ENCODE measurements at regions not wholly inside any gene's neighbourhood (a gene's known extent, or its start where the extent isn't known, plus 50 kb on each side); places are given as distances from the start of the nearest gene placed in this dataset.

DNA sequence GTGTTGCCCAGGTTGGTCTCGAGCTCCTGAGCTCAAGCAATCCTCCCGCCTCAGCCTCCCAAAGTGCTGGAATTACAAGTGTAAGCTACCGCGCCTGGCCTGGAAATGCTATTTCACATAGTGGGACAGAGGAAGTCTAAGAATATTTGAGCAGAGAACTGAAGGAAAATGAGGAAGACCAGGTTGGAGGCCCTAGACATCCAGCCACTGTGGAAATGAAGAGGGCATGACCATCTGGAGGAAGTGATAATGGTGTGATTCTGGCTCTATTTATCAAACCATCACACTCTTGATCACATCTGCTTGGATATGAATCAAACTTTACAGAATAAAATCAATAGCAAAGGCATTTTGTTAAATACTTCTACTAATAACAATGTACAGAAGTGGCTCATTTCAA lies 65.9 kb upstream of the ARHGEF3 start:
- DNase-seq, result no peak
- Histone ChIP-seq H3K4me3 (ENCODE audit: low read length) (no peak overlapping the region), H2AFZ (ENCODE audit: low read length) (no peak overlapping the region), H3K9me3 (replicated peaks; ENCODE audit: insufficient read depth, low read length) (no peaks in the 10 kb centered on the region), H3K36me3 (replicated peaks; ENCODE audit: insufficient read depth, low read length) (no peaks in the 10 kb centered on the region), H3K9me2 (replicated peaks; ENCODE audit: insufficient read depth, low read length) (no peaks in the 10 kb centered on the region), H3K27me3 (replicated peaks; ENCODE audit: insufficient read depth, low read length) (no peaks in the 10 kb centered on the region), H3K27ac (ENCODE audit: low read length) (no peak overlapping the region), H3F3A (ENCODE audit: insufficient read depth, low read length) (no peaks in the 10 kb centered on the region), H3K4me1 (ENCODE audit: low read length) (no peaks in the 10 kb centered on the region), H3K4me2 (ENCODE audit: low read depth, low read length) (no peak overlapping the region), H4K20me1 (ENCODE audit: insufficient read depth, low read length) (no peaks in the 10 kb centered on the region), H3K79me2 (ENCODE audit: low read length) (no peaks in the 10 kb centered on the region), H3K9ac (ENCODE audit: low read length) (no peak overlapping the region)
- TF ChIP-seq EZH2 (optimal IDR thresholded peaks at IDR 0.05; ENCODE audit: low read depth, low read length), result no peak
- no peak for TF ChIP-seq CTCF (IDR thresholded peaks at IDR 0.05; ENCODE audit: low read length)
- TF ChIP-seq EZH2phosphoT487 (IDR thresholded peaks at IDR 0.05; ENCODE audit: low read length), result no peak

DNA sequence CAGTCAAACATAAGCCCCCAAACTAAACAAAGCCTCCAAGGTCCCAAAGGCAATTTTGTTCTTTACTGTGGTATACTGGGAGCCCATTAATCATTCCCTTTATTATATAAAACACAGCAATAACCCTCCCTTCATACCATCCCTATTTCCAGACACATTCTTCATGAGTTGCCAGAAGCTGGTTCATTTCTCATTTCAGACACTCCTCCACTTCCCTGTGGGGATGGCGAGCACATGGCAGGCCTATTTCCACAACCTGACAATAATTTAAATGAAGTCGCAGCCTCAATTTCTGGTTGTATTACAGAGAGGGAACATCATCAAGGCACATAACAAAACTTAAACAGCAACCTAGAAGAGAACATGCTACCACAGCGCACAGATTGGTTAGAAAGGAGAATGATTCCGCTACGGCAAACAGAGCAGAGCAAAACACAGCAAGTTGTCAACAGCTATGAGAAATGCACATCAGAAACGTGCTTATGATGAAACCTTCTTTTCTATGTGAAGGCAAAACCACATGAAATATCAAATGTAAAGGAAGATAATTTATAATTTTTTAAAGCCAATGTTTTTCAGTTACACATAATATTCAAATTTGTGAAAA lies 63.3 kb upstream of the ARHGEF3 start:
- no peak overlapping the region for H3K4me2 ChIP-seq (ENCODE audit: low read depth, low read length)
- H3K9ac ChIP-seq (ENCODE audit: low read length), result no peak overlapping the region
- TF ChIP-seq EZH2 (optimal IDR thresholded peaks at IDR 0.05; ENCODE audit: low read depth, low read length), result no peak
- TF ChIP-seq EZH2phosphoT487 (IDR thresholded peaks at IDR 0.05; ENCODE audit: low read length), result no peak
- no peak for TF ChIP-seq CTCF (IDR thresholded peaks at IDR 0.05; ENCODE audit: low read length)
- DNase-seq, result no peak
- H4K20me1 ChIP-seq (ENCODE audit: insufficient read depth, low read length), result no peaks in the 10 kb centered on the region
- H3K9me2 ChIP-seq (replicated peaks; ENCODE audit: insufficient read depth, low read length), result no peaks in the 10 kb centered on the region
- no peaks in the 10 kb centered on the region for H3K27me3 ChIP-seq (replicated peaks; ENCODE audit: insufficient read depth, low read length)
- no peak overlapping the region for H3K4me3 ChIP-seq (ENCODE audit: low read length)
- no peaks in the 10 kb centered on the region for H3F3A ChIP-seq (ENCODE audit: insufficient read depth, low read length)
- no peaks in the 10 kb centered on the region for H3K36me3 ChIP-seq (replicated peaks; ENCODE audit: insufficient read depth, low read length)
- no peak overlapping the region for H2AFZ ChIP-seq (ENCODE audit: low read length)
- no peaks in the 10 kb centered on the region for H3K4me1 ChIP-seq (ENCODE audit: low read length)
- H3K79me2 ChIP-seq (ENCODE audit: low read length), result no peaks in the 10 kb centered on the region
- no peak overlapping the region for H3K27ac ChIP-seq (ENCODE audit: low read length)
- H3K9me3 ChIP-seq (replicated peaks; ENCODE audit: insufficient read depth, low read length), result no peaks in the 10 kb centered on the region

GRCh38 chr3:56864090-56864489 lies 62.3 kb upstream of the ARHGEF3 start:
- no peaks in the 10 kb centered on the region for H3K27me3 ChIP-seq (replicated peaks; ENCODE audit: insufficient read depth, low read length)
- no peaks in the 10 kb centered on the region for H4K20me1 ChIP-seq (ENCODE audit: insufficient read depth, low read length)
- H2AFZ ChIP-seq (ENCODE audit: low read length), result no peak overlapping the region
- no peaks in the 10 kb centered on the region for H3K79me2 ChIP-seq (ENCODE audit: low read length)
- no peaks in the 10 kb centered on the region for H3K9me3 ChIP-seq (replicated peaks; ENCODE audit: insufficient read depth, low read length)
- no peaks in the 10 kb centered on the region for H3F3A ChIP-seq (ENCODE audit: insufficient read depth, low read length)
- DNase-seq, result no peak
- no peak overlapping the region for H3K4me3 ChIP-seq (ENCODE audit: low read length)
- no peaks in the 10 kb centered on the region for H3K9me2 ChIP-seq (replicated peaks; ENCODE audit: insufficient read depth, low read length)
- no peak overlapping the region for H3K4me2 ChIP-seq (ENCODE audit: low read depth, low read length)
- no peaks in the 10 kb centered on the region for H3K36me3 ChIP-seq (replicated peaks; ENCODE audit: insufficient read depth, low read length)
- no peak for TF ChIP-seq EZH2phosphoT487 (IDR thresholded peaks at IDR 0.05; ENCODE audit: low read length)
- no peak for TF ChIP-seq CTCF (IDR thresholded peaks at IDR 0.05; ENCODE audit: low read length)
- no peak for TF ChIP-seq EZH2 (optimal IDR thresholded peaks at IDR 0.05; ENCODE audit: low read depth, low read length)
- H3K27ac ChIP-seq (ENCODE audit: low read length), result no peak overlapping the region
- H3K4me1 ChIP-seq (ENCODE audit: low read length), result no peaks in the 10 kb centered on the region
- no peak overlapping the region for H3K9ac ChIP-seq (ENCODE audit: low read length)

Data from MM.1S (cell line).